ENCODE measurements at regions not wholly inside any gene's neighbourhood (a gene's known extent, or its start where the extent isn't known, plus 50 kb on each side); places are given as distances from the start of the nearest gene placed in this dataset.

DNA sequence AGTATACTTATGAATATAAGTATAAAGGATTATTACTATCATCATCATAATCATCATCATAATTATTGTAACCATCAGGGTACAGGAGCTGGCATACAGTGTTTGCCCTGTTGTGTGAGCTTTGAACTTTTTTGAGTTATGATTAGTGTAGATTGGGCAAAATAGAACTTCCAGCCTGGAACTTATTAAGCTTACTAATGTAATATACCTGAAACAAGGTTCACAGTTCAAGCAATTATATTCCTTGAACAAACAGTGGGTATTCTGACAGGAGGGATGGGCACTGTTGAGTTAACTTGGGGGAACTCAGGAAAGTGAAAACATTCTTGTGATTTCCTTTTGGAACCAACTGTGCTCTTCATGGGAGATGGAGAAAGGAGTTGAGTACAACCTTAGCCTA is 680.0 kb downstream of the DOK5 start:
- no peak for TF ChIP-seq CTCF (IDR thresholded peaks at IDR 0.05)
- TF ChIP-seq EP300 (IDR thresholded peaks at IDR 0.05), result no peak
- no peak for TF ChIP-seq POLR2A (IDR thresholded peaks at IDR 0.05; ENCODE audit: low read depth)

Measured in esophagus muscularis mucosa (tissue), 4 donors.